ENCODE measurements at regions not wholly inside any gene's neighbourhood (a gene's known extent, or its start where the extent isn't known, plus 50 kb on each side); places are given as distances from the start of the nearest gene placed in this dataset.

DNA sequence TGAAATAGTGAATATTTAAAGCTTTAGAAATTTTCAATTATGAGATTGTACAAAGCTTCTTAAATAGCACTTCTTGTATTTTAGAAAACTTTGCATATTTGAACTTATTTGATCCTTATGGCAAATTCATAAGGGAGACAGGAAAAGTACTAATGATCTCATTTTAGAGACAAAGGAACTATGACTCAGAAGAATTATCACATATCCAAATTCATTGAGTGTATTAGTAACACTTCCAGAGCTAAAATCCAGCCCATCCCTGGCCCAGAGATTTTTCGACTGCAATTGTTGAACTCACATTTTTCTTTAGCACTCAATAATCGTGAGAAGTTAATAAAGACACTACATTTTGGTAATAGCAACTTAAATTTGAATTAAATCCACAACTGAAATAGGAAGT lies 704.3 kb downstream of the EPM2A start:
- no peak overlapping the region for H3K4me3 ChIP-seq (replicated peaks in 1 of 3; ENCODE audit: insufficient read depth in 1 of 3, low read depth in 2 of 3, low read length in 3 of 3)
- no peak overlapping the region for H3K27ac ChIP-seq (ENCODE audit: extremely low read length, insufficient read depth, low read length)
- POLR2A ChIA-PET: no interaction called here
- no peaks in the 10 kb centered on the region for H3K79me2 ChIP-seq (ENCODE audit: insufficient read depth, low read length)
- no peak overlapping the region for H3K4me2 ChIP-seq (ENCODE audit: low read depth, low read length)
- CTCF ChIA-PET (ENCODE audit: low intra/inter-chr PET ratio, low total read pairs): no interaction called here
- peaks cover 0 to 3% of the 10 kb centered on the region in 2 experiments; a peak in 2 of 5 replicates for H3K27me3 ChIP-seq (ENCODE audit: control insufficient read depth in 1 of 2, insufficient read depth in 2 of 2, low read length in 2 of 2)
- in situ Hi-C loops (cut with HindIII; ENCODE audit: extremely low pct_ligation_motif_present, low pct_unique_long_range_greater_than_20kb): no loop called here
- no peaks in the 10 kb centered on the region for H4K20me1 ChIP-seq (ENCODE audit: insufficient read depth, low read length)
- DNase-seq (ENCODE audit: low spot score): no peak
- no TSS peak for BruUV-seq (replicated peaks)
- H3K36me3 ChIP-seq (replicated peaks in 1 of 2; ENCODE audit: control insufficient read depth in 1 of 2, insufficient read depth in 2 of 2, low read length in 2 of 2): no peaks in the 10 kb centered on the region
- no peak overlapping the region for H3K9ac ChIP-seq (ENCODE audit: insufficient read depth, low read depth, low read length)
- FAIRE-seq: no peak
- intact Hi-C loops (cut with micrococcal nuclease; ENCODE audit: unreplicated experiment): no loop called here
- no peaks in the 10 kb centered on the region for H3K9me3 ChIP-seq (ENCODE audit: low read length)
- WGBS (ENCODE audit: low lambda C conversion rate): 13% methylated on average over 2 of the region's 2 CpGs
- H3K4me1 ChIP-seq (ENCODE audit: insufficient read depth, low read length): peaks cover 24% of the 10 kb centered on the region
- no peak overlapping the region for H2AFZ ChIP-seq (ENCODE audit: low read length)
- no peak for ATAC-seq
- TF ChIP-seq, protein P1, sequence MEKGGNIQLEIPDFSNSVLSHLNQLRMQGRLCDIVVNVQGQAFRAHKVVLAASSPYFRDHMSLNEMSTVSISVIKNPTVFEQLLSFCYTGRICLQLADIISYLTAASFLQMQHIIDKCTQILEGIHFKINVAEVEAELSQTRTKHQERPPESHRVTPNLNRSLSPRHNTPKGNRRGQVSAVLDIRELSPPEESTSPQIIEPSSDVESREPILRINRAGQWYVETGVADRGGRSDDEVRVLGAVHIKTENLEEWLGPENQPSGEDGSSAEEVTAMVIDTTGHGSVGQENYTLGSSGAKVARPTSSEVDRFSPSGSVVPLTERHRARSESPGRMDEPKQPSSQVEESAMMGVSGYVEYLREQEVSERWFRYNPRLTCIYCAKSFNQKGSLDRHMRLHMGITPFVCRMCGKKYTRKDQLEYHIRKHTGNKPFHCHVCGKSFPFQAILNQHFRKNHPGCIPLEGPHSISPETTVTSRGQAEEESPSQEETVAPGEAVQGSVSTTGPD (CRISPR knock-in tag; IDR thresholded peaks at IDR 0.05): no peak
- TF ChIP-seq ZNF318 (CRISPR knock-in tag; IDR thresholded peaks at IDR 0.05) (no peak), KAT2B (IDR thresholded peaks at IDR 0.05; ENCODE audit: borderline replicate concordance, low read depth, low read length) (no peak), ISL2 (CRISPR knock-in tag; IDR thresholded peaks at IDR 0.05) (no peak), ZNF460 (CRISPR knock-in tag; IDR thresholded peaks at IDR 0.05; ENCODE audit: borderline replicate concordance) (no peak), ATAD3A (CRISPR knock-in tag; IDR thresholded peaks at IDR 0.05) (no peak), ARID3A (IDR thresholded peaks at IDR 0.05; ENCODE audit: low read depth, low read length) (no peak), THRA (CRISPR knock-in tag; IDR thresholded peaks at IDR 0.05; ENCODE audit: borderline replicate concordance) (no peak)
- TF ChIP-seq, protein P2, sequence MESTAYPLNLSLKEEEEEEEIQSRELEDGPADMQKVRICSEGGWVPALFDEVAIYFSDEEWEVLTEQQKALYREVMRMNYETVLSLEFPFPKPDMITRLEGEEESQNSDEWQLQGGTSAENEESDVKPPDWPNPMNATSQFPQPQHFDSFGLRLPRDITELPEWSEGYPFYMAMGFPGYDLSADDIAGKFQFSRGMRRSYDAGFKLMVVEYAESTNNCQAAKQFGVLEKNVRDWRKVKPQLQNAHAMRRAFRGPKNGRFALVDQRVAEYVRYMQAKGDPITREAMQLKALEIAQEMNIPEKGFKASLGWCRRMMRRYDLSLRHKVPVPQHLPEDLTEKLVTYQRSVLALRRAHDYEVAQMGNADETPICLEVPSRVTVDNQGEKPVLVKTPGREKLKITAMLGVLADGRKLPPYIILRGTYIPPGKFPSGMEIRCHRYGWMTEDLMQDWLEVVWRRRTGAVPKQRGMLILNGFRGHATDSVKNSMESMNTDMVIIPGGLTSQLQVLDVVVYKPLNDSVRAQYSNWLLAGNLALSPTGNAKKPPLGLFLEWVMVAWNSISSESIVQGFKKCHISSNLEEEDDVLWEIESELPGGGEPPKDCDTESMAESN (CRISPR knock-in tag; conservative IDR thresholded peaks at IDR 0.05): no peak

Measured in HepG2 (cell line).